HPDE6-E6E7 (cell line): ENCODE measurements at regions not wholly inside any gene's neighbourhood (a gene's known extent, or its start where the extent isn't known, plus 50 kb on each side); places are given as distances from the start of the nearest gene placed in this dataset.
A peak's percentile ranks its signal among the peaks of the same experiment; 100 is the strongest.
"Not testable (repeated sequence)": the region's sequence is repeated elsewhere in the genome, so short reads cannot be mapped to it uniquely, and the experiment has no call there.

Experiments used
- DNase-seq: peaks from one replicate; pipeline ENCODE4 v3.0.0; 2011; ENCODE audit warnings: missing footprints; ENCODE audit errors: extremely low spot score

DNA sequence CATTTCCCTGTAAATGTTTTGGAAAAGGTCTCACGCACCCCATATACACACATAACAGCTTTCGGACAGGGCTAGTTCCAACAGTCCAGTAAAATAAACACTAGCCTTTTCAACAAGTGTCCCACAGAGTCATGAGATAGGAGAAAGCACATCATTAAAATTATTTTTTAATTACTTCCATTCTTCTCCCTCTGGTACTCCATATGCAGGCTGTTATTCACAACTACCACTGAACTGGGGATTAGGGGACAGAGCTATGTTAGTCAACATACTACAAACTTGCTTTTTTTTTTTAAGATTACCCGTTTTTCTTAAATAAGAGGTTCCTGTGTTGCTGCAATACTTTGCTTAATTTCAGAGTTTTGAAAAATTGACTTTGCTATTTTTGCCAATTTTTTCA is 576.6 kb upstream of the KCND2 start:
- no peak for DNase-seq

DNA sequence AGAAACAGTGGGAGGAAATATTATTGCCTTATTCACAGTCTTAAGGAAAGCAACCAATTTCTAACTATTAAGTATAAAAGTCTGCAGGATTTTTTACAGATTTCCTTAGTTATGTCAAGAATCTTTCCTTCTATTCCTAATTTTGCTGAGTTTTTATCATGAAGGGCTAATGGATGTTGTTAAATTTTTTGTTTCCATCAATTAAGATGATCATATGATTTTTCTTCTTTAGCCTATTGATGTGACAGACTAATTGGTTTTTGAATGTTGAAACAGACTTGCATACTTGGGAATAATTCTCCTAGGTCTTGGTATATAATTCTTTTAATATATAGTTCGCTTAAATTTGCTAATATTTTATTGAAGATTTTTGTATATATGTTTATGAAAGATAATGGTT is 569.1 kb upstream of the KCND2 start:
- DNase-seq, result no peak

DNA sequence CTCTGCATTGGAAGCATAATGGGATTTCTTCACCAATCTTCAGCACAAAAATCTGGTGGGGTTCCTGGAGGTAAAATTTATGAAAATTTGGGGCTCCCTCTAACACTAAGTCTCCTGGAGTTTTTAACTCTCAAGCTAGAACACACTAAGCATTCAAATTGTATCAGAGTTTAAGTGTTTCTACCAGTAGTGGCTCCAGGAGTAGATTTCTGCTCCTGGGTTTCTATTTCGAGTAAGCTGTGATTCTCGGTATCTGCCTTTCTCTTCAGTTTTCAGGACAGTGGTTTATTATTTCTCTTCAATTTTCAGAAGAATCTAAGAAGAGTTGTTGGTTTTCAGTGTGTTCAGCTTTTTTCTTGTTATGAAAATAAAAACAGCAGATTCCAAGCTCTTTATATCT is 566.4 kb upstream of the KCND2 start:
- DNase-seq, result no peak

DNA sequence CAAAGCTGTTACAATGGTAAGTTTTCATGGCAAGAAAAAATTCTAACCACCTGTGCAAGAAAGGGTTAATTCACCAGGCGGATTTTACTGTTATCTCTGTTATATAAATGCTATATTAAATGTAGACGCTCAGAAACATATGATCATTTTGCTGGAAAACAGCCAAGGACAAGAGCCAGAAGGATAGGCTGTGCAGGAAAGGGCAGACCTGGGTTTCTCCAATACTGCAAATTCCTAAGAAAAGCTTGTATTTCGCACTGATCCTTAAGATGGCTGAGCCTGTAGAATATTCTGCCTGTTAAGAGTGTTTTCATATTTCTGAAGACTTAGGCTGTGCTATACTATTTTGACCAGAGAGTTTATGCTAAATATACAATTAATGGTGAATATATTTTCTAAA is 564.1 kb upstream of the KCND2 start:
- no peak for DNase-seq

DNA sequence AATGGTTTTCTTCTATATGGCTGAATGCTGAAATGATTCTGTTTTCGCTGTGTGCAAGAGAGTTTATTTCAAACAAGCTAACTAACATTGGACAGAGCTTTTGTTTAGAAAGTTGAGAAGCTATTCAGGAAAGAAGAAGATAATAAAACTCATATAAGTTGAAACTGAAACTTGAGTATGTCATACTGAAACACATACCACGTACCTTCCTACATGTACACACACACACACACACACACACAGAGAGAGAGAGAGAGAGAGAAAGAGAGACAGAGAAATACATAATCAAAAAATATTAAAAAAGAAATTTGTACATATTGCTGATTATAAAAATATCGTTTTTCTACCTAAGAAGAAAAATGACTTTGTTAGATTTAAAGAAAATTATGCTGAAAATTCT is 561.9 kb upstream of the KCND2 start:
- no peak for DNase-seq

DNA sequence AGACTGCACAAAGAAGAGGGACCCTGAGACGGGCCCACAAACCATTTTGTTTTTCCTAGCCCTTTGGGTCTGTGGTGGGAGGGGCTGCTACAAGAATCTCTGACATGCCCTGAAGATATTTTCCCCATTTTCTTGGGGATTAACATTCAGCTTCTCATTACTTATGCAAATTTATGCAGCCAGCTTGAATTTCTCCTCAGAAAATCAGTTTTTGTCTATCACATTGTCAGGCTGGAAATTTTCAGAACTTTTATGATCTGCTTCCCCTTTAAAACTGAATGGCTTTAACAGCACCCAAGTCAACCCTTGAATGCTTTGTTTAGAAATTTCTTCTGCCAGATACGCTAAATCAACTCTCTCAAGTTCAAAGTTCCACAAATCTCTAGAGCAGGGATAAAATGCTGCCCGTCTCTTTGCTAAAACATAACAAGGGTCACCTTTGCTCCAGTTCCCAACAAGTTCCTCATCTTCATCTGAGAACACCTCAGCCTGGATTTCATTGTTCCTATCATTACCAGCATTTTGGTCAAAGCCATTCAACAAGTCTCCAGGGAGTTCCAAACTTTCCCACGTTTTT is 560.0 kb upstream of the KCND2 start:
- no peak for DNase-seq

DNA sequence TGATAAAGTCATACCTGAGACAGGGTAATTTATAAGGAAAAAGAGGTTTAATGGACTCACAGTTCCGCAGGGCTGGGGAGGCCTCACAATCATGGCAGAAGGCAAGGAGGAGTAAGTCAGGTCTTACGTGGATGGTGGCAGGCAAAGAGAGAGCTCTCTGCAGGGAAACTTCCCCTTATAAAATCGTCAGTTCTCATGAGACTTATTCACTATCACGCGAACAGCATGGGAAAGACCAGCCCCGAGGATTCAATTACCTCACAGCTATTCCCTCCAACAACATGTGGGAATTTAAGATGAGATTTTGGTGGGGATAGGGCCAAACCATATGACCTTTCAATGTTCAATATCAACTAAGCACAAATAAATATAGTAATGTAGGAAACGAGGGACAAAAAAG is 559.4 kb upstream of the KCND2 start:
- DNase-seq, result no peak

DNA sequence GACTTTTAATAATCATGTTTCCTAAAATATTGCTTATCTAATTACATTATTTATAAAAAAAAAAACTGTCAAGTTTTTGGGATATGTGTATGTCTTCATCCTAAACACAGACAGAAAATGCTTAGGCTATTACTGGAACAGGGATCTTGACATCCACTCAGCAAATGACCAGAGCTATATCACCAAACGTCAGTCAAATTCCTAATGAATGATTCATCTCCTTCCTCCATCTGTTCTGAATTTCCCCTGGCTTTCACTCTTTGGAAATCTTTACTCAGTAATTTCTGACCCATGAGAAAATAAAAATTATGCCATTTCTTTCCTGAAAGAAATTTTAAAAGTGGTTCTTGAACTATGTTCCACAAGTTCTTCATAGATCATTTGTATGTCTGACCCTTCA is 552.4 kb upstream of the KCND2 start:
- DNase-seq, result peak; percentile 38

DNA sequence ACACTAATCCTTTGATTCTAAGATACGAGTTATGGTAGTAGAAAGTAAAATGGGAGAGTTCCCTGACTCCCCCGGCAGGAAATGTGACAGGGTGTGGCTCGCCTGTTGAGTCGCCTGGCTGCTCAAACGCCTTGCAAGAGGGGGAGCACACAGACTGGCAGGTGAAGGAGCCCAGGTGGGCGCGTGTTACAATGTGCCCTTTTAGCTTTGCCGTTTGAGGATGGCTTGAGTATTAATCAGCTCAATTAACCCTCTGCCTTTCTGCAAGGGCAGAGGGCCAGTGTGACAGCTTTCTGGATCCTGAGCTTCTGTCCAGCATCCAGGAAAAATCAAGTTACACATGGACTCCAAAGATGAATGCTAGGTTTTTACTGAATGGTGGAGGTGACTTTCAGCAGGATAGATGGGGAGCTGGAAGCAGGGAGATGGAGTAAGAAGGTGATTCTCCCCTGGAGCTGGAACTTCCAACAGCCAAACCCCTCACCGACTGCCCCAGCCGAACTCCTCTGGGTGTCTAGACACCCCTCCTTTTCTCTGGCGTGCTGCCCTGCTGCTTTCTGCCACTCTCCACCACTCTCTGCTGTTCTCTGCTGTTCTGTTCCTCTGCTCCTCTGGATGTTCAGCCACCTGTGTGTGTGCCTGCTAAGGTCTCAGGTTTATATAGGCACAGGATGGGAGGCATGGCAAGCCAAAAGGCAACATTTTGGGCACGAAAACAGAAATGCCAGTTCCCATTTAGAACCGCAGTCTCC is 548.8 kb upstream of the KCND2 start:
- DNase-seq, result no peak

DNA sequence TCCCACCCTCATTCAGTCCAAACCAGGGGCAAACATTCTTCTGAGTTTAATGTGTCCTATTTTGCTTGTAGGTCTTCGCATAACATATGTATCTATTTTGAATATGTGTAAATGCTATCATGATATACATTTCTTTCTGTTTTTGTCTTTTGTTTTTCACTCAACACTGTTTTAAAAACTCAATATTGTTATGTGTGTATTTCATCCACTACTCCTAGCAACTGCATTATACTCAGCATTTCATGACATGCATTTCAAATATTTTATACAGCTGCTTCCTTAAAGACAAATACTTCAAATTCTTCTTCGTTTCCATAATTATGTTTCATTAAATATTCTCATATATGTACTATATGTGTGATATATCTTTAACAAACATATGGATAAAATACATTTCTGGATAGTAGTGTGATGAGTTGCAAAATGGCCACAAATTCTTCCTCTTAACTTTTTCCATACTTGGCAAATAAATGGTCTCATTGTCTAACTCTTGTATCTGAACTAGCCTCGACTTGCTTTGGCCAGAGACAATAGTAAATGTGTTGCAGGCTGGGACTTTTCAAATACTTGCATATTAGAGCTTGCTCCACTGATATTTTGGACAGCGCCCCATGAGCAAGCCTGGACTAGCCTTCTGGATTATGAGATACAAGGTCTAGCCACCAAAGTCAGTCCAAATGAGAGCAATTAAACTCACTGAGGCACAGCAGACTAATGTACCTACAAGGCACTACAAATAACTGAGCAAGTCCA is 539.7 kb upstream of the KCND2 start:
- peak; percentile 33 for DNase-seq

DNA sequence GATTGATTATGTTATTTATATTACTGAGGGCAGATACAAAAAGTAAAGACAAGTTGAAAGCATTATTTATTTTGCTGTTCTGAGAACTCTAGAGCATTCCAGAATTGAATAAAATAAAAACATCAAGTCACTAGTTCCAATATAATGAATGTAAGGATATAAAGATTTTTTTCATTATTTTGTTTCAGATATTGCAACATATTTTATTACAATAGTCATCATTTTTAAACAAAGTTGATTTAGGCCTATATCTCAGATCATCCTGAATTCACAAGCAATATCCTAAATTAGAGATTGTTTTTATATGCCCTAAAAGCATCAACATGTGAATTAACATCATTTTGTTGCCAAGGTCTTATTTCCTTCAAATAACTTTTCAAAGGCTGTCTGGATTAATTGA is 535.6 kb upstream of the KCND2 start:
- DNase-seq, result no peak

DNA sequence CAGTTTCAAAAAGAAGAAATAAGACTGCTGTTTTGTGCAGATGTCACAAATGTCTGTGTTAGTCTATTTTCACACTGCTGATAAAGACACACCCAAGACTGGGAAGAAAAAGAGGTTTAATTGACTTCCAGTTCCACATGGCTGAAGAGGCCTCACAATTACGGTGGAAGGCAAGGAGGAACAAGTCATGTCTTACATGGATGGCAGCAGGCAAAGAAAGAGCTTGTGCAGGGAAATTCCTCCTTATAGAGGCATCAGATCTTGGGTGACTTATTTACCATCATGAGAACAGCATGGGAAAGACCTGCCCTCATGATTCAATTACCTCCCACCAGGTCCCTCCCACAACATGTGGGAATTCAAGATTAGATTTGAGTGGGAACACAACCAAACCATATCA is 527.7 kb upstream of the KCND2 start:
- not testable (repeated sequence) for DNase-seq

DNA sequence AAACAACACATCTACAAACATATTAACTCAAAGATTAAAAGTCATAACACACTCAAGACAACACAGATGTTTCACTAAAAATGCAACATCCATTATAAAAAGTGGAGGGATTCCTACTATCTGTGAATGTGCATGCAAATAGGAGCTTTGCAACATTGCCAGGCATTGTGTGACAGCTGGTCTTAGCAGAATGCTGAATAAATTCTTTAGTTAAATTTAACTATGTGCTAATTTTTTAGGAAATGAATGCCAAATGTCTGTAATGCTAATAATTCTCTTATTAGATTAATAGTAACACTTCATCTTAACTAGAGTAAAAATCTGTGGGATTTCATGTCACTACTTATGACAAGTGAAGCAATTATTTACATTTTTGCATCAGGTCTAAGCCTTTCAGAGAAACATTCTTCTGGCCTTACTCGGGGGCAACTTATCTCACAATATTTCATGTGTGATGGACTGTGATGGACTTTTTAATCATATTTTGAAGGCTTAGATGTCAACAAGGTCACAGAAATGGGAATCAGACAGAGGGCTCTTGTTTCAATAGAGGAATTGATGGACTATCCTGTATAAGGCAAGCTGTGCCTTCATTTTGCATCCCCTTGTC is 524.6 kb upstream of the KCND2 start:
- DNase-seq, result no peak

DNA sequence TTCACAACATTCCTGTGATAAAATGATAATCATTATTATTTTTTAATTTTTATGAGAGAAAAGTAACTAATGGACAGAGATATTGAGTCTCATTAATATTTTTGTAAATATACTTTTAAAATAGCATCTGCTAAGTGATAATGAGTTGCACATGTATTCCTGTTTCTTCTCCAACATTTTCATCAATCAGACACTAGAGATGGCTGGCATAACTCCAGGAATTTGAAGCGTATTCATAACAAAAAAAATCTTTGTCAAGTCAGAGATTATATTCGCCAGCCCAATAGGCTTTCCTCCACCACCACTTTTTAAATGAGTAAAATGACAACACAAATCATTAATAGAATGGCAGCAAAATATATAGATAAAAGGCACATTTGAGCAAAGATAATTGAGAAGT is 524.0 kb upstream of the KCND2 start:
- no peak for DNase-seq

DNA sequence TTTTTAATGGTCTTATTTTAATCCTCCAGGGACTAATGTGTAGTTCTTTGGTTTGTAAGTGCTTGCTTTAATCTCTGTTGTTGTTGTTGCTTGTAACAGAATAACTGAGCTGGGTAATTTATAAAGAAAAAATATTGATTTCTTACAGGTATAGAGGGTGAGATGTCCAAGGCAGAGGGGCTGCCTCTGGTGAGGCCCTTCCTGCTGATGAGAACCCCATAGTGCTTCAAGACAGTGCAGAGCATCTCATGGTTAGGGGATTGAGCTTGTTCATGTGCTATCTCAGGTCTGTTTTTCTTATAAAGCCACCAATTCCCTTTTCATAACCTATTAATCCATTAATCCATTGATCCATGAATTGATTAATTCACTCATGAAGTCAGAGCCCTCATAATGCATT is 516.3 kb upstream of the KCND2 start:
- DNase-seq, result no peak

DNA sequence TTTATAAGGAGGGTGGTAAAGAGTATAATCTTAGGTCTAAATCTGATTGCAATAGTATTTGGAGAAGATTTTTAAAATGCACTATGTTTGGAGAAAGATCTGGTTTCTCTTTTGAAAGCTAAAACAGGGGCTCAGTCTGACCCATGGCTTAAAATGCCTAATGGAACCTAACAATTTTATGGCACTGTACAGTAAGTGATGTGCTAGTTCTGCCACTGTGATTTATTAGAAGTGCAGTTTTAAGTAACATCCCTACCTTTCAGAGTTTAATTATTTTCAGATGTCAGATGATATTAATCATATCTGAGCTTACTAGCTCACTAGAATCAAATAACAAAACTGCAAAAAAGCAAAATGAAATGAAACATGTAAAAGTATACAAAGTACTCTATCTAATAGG is 514.7 kb upstream of the KCND2 start:
- DNase-seq, result no peak

DNA sequence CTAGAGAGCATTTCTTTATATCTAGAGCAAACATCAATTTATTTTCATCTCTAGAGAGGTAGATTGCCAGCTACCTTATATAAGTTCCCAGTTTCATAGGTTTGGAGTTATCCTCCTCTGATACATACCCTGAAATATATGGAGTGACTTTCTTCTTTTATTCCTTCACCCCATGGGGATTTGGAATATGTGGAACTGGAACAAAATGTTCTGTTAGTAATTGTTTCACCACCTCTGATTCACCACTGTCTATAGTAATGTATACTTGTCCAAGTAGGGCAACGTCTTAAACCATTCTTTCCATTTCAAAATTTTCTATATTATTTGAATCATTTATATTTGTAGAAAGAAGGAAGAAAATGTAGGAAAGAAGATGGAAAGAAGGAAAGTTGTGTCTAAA is 511.2 kb upstream of the KCND2 start:
- no peak for DNase-seq

DNA sequence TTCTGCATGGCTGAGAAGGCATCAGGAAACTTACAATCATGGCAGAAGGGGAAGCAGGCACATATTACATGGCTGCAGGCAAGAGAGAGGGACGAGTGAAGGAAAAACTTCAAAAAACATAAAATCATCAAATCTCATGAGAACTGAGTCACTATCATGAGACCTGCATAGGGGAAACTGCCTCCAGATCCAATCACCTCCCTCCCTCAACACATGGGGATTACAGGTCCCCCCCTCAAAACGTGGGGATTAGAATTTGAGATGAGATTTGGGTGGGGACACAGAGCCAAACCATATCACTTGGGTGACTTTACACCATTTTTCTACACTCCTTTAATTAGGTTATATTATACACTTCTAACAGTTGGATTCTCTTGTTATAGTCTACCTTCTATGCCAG is 490.7 kb upstream of the KCND2 start:
- no peak for DNase-seq

DNA sequence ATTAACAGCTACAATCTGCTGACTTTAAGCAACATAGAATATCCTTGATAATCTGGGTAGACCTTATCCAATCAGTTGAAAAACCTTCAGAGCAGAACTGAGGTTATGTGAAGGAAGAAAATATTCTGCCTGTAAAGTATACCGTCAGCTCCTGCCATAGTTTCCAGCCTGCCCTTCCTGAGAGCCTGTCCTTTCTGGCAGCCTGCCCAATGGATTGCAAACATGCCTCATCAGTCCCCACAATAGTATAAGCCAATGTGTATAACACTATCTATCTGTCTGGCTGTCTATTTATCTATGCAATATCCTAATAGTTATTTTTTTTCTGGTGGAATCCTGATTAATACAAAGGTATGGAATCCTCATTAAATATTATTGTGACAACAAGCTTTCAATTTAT is 489.2 kb upstream of the KCND2 start:
- DNase-seq, result peak; percentile 1

DNA sequence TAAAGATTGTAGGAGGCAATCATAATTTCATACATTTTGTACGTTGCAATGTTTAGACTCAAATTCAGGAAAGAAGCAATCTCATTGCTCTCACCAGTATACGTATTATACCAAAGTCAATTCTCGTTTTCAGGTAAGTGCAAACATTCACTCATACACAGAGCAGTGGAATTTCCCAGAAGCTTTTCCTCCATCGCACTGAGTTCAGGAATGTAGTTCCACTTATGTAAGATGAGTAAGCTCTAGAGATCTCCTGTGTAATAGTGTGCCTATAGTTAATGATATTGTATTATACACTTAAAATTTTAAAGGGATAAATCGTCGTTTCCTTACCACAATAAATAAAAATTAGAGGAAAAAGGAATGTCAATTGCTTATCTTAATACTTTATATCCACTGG is 470.8 kb upstream of the KCND2 start:
- no peak for DNase-seq

DNA sequence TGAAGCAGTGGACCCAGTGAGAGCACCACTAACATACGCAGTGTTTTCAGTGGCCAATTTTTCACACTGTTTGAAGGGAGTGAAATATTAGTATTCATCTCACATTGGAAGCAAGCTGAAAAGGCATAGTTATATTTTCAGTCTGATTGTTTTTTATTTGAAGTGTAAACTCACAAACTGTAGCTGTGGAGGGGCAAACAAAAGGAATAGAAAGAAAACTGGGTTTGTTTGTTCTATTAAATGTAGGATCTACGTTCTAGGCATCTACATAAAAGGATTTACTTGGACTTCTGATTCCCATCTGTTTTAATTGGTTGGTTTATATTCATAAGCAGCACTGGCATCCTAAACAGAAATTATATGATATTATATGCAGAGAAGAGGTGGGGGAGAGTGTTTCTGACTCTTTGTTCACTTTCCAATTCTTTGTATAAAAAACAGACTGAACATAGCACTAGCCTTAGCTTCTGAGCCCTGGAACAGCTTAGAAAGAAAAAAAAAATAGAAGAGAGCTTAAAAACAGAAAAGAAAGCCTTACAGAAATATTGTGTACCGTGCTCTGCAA is 447.8 kb upstream of the KCND2 start:
- no peak for DNase-seq

DNA sequence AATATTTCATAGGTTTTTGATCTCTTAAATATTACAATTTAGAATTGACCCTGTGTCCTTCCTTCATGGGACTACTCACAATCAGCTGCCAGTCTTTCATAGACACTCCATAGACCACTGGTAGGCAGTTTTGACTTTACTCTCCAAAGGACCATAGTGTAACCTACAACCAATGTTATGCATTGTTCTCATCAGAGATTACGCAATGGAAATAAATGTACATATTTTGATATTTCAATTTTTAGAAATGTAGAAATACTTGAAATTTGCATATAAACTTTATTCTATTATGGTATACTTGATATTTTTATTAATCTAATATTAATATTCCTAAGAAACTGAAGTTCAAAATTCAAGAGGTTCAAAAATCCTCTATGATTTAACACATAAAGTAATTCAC is 446.4 kb upstream of the KCND2 start:
- DNase-seq, result no peak

DNA sequence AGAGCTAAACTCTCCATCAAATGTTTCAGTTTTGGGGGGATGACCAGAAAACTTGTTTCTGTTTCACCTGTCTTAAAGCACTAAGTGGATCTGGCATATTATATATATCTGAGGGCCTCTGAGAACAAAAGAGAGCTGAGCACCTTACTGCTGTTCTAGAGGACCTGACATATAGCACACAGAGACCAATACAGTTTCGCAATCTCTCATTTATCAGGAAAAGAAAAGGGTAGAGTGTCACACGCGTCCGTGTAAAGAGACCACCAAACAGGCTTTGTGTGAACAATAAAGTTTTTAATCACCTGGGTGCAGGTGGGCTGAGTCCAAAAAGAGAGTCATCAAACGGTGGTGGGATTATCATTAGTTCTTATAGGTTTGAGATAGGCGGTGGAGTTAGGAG is 434.5 kb upstream of the KCND2 start:
- DNase-seq, result no peak
